ENCODE measurements at regions not wholly inside any gene's neighbourhood (a gene's known extent, or its start where the extent isn't known, plus 50 kb on each side); places are given as distances from the start of the nearest gene placed in this dataset.
"Not testable (repeated sequence)": the region's sequence is repeated elsewhere in the genome, so short reads cannot be mapped to it uniquely, and the experiment has no call there.

DNA sequence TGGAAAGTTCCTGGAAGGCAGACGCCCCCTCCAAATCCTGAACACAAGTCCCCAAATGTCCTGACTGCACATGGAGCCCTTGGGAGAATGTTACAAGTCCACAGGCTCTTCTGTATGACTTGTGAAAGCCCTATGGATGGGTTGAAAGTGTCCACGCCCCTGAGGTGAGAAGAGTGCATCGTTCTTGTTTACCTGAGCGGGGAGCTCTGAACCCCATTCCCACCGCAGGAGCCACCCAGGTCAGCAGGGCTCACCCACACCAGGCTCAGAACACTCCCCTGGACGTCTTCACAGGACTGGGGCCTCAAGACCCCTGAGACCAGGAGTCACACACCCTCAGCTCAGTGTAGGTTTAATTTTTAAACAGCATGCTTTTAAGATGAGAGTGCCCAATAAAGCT lies 84.2 kb upstream of the TMEM18 start:
- DNase-seq (ENCODE audit: low read depth in 2 of 2): no peak

DNA sequence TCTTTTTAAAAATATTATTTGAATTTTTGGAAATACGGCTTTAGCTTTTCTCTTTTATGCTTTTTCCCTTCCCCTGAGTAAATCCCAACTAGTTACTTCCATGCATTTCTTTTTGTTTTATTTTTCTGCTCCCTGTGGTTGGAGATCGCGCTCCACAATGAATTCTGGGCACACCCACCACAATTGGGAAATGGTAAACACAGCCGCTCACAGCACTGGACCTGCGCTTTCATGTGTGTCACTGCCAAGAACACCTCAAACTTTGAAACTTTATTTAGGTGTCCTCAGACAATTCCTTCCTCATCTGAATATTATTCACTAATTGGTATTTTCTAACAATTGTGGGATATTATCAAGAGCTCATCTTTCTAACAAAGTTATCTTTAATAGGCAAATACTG lies 82.8 kb upstream of the TMEM18 start:
- DNase-seq (ENCODE audit: low read depth in 2 of 2): no peak

DNA sequence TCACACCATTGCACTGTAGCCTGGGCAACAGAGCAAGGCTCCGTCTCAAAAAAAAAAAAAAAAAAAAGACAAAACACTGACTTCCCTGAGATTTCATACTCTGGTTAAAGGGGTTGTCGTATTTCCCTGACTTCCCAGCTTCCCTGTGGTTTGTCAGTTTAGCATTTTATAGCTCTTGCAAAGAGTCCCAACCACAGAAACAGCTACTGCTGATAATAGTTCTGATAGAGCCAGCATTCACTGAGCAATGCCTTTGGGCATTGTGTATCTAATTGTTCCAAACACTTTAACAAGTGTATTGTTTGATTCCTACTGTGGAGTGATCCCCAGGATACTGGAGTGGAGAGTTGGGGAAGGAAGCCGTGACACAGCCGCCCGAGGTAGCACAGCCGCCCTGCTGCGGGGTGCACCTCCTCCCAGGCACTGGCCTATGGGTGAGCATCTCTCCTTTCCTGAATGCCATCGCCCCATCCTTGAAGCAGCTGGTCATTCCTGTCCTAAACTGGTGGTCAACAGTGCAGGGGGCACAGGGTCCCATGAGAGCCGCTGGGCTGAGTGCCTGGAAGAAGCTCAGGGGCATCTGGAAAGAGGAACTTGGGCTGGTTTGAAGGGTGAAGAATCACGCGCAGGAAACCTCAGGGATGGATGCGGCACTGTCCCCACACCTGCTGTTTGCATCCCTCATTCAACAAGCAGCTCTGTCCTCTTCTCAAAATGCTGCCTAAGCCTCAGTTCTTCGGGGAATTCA lies 81.0 kb upstream of the TMEM18 start:
- no peak for DNase-seq (ENCODE audit: low read depth in 2 of 2)

DNA sequence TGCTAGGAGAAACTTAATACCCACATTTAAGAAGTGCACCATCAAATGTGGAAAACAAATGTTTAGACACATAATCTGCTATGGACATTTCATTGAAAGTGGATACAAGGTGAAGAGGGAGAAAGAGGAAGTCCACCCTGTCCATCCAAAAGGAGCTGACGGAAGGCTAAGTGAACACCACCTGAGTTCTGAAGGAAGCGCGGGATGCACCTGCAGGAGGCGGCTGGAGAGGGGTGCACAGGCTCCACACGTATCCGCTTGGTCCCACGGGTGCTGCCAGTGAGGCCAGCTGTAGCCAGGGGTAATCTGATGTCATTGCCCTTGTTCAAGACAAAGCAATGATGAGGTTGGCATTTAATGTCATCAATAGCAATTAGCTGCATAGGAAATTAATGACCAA lies 75.9 kb upstream of the TMEM18 start:
- DNase-seq (ENCODE audit: low read depth in 2 of 2): no peak

DNA sequence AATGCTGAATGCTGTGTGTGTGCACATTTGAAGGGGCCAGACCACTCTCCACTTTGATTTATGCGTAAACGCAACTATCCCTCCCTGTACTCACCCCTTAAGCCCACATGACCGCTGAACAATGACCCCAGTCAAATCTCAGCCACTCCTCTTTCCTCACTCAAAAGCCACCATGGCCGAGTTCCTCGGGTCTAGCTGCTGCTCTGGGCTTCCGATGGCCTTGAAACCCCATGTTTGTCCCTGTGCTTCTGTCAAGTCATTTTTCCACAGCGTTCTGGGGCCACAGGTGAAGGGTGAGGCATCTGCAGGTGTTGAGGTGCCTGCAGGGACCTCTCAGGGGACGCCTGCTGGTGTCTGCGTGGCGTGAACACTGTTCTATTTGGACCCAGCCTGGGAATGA lies 74.3 kb upstream of the TMEM18 start:
- DNase-seq (ENCODE audit: low read depth in 2 of 2): no peak

DNA sequence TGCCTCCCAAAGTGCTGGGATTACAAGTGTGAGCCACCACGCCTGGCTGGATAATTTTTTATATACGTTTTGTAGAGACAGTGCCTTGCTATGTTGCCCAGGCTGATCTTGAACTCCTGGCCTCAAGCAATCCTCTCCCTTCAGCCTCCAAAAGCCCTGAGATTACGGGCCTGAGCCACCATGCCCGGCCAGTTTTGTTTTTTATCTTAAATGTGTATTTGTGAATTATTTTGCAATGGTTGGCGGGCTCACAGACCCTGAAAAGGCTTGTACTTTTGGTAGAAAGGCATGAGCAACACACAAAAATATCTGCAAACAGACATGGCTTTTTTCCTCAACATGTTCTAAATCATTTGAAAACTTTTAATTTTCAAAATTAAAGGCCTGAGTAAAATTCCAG lies 73.4 kb upstream of the TMEM18 start:
- no peak for DNase-seq (ENCODE audit: low read depth in 2 of 2)

DNA sequence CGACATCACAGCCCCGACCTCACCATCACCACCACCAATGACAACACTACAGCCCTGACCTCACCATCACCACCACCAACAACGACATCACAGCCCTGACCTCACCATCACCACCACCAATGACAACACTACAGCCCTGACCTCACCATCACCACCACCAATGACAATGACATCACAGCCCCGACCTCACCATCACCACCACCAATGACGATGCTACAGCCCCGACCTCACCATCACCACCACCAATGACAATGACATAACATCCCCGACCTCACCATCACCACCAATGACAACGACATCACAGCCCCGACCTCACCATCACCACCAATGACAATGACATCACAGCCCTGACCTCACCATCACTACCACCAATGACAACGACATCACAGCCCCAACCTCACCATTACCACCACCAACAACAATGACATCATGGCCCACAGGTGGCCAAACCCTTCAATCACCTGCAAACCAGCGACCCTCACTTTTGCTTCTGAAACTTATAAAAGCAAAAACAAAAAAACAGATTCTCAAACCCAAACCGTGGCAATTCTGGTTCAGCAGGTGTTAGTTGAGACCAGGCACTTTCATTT lies 70.7 kb upstream of the TMEM18 start:
- DNase-seq (ENCODE audit: low read depth in 2 of 2): no peak

DNA sequence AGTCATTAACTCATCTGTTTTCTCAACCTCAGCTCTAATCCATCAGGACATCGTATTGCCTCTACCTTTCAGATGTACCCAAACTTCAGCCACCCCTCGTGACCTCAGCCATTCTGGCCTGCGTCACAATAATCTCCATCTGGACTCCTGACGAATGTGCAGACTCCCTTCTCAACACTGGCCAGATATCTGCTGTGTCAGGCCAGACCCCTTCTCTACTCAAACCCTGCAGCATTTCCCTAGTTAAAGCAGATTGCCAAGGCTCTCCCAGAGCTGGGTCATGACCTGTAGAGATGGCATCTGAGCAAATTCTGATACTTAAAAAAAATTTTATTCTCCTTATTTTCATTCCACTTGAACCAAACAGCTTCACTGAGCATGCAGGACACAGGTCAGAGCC lies 69.5 kb upstream of the TMEM18 start:
- DNase-seq (ENCODE audit: low read depth in 2 of 2): no peak

DNA sequence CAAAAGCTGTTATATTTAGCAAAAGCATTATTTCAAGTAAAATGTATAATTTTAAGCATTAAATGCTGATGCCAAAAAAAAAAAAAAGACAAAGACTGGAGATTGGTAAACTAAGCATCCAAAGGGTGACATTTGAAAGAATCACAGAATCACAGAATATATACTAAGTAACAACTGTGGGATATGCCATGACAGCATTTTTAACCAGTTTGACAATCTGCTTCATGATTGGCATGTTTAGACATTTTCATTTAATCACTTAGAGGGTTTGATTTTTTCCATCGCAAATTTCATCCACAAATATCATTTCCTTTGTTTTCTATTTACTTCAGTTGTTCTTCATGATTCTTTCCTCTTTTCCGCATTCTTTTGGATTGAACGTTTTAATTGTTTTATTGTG lies 66.9 kb upstream of the TMEM18 start:
- DNase-seq (ENCODE audit: low read depth in 2 of 2): no peak

DNA sequence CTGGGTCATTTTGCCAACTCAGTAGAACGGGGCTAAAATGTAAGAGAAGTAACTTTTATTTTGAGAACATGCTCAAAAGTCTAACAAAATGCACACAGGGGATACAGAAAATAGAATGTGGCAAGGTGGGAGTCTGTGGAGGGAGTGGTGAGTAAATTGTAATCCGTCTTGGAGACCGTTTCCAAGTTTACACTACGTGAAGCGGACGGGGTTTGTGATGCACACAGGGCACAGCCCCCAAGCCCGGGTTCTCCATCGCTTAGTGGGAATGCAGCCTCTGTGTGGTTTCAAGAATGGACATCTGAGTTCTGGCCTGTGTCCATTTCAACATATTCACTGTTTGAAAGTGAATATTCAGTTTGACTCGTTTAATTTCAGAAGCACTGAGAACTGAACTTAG lies 65.0 kb upstream of the TMEM18 start:
- DNase-seq (ENCODE audit: low read depth in 2 of 2): no peak

DNA sequence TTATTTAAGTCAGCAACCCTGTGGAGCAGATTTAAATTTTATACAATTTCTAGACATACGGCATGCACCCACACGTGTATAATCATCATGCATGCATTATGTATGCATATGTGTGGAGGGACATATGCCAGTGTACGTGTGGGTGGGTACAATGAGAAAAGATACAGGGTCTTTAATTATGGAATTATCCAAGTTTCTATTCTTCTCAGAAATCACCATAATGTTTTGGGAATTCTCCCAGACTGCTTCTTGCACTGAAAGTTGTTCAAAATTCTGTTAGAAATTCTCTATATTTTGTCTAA lies 63.9 kb upstream of the TMEM18 start:
- no peak for DNase-seq (ENCODE audit: low read depth in 2 of 2)

DNA sequence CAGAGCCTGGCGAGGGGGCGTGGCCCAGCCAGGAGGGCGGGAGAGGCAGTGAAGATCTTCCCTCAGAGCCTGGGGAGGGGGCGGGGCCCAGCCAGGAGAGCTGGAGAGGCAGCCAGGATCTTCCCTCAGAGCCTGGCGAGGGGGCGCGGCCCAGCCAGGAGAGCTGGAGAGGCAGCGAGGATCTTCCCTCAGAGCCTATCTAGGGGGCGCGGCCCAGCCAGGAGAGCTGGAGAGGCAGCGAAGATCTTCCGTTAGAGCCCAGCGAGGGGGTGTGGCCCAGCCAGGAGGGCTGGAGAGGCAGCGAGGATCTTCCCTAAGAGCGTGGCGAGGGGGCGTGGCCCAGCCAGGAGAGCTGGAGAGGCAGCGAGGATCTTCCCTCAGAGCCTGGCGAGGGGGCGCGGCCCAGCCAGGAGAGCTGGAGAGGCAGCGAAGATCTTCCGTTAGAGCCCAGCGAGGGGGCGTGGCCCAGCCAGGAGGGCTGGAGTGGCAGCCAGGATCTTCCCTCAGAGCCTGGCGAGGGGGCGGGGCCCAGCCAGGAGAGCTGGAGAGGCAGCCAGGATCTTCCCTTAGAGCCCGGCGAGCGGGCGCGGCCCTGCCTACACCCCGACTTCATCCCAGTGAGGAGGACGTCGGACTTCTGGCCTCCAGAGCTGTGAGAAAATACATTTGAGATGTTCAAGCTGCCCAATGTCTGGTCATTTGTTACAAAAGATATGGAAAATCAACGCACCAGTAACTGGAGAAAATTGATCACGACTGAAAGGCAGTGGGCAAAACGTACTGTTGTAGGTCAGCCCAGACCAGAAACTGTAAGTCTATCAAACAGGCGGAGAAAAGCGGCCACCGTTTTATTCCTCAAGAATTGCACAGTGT lies 63.4 kb upstream of the TMEM18 start:
- peak in 1 of 2 donors; percentile 5 for DNase-seq (ENCODE audit: low read depth in 2 of 2)

DNA sequence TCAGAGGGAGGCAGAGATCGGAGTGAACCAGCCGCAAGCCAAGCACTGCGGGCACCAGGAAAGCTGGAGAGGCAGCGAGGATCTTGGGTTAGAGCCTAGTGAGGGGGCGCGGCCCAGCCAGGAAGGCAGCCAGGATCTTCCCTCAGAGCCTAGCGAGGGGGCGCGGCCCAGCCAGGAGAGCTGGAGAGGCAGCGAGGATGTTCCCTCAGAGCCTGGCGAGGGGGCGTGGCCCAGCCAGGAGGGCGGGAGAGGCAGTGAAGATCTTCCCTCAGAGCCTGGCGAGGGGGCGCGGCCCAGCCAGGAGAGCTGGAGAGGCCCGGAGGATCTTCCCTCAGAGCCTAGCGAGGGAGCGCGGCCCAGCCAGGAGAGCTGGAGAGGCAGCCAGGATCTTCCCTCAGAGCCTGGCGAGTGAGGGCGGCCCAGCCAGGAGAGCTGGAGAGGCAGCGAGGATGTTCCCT lies 62.7 kb upstream of the TMEM18 start:
- DNase-seq (ENCODE audit: low read depth in 2 of 2): not testable (repeated sequence)

DNA sequence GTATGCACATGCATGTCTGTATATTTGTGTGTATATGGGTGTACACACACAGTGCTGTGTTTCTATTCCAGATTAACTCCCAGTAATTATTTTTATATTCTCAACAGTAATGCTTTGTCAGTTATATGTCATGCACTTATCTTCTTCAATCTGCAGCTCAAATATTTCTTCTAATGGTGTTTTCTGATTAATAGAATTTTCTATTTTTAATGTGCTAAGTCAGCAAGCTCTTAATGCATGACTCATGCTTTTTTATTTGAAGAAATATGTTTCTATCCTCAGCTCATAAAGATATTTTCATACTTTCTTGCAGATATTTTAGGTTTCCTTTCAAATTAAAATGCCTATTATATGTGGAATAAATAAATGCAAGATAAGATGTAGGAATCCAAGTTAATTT lies 59.7 kb upstream of the TMEM18 start:
- no peak for DNase-seq (ENCODE audit: low read depth in 2 of 2)

DNA sequence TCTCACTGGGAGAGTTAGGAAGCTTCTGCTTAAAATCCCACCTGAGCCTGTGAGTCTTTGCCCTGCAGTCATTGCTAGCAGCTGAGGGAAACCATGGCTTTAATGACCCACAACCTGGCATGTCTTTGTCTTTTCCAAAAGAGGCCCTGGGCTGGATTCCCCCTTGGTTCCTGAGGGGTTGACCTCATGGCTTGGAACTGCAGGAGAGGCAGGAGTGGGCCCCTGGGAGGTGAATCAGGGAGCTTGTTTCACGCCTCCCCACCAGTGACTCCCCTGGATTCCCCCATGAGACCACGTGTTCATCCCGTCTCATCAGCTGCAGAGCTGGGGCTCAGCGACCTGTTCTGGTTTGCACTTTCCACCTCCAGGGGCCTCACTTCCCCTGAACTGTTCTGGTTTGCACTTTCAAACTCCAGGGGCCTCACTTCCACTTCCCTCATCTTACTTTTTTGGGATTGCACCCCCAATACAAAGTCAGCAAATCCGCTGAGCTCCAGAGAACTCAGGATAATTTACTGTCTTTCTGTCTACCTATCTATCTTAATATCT lies 58.5 kb upstream of the TMEM18 start:
- DNase-seq (ENCODE audit: low read depth in 2 of 2): no peak

DNA sequence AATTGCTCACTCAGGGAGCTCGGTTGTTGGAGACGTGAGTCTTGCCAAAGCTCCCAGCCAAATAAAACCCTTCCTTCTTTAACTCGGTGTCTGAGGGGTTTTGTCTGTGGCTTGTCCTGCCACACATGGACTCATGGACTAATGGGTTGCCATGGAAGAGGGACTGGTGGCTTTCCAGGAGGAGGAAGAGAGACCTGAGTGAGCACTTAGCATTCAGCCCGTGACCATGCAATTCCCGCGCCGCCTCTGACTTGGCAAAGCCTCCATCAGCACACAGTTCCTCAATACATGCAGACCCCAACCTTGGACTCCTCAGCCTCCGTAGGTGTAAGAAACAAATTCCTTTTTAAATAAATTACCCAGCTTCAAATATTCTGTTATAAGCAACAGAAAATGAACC lies 57.3 kb upstream of the TMEM18 start:
- DNase-seq (ENCODE audit: low read depth in 2 of 2): no peak

DNA sequence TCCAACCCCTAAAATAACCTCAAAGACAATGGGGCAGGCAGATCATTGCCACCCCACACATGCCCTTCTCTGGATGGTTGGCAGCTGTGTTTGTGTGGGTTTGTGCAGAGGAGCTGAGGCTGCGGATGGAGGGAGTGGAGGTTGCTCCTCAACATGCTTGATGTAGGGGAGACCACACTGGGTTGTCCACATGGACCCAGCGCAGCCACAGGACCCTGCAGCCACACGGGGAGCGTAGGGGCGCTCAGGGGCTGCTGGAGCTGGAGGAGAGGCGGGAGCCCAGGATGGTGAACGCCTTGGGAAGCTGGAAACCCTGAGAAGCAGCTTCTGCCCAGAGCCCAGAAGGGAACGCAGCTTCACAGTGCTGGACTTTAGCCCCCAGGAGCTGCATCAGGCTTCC lies 56.3 kb upstream of the TMEM18 start:
- no peak for DNase-seq (ENCODE audit: low read depth in 2 of 2)

DNA sequence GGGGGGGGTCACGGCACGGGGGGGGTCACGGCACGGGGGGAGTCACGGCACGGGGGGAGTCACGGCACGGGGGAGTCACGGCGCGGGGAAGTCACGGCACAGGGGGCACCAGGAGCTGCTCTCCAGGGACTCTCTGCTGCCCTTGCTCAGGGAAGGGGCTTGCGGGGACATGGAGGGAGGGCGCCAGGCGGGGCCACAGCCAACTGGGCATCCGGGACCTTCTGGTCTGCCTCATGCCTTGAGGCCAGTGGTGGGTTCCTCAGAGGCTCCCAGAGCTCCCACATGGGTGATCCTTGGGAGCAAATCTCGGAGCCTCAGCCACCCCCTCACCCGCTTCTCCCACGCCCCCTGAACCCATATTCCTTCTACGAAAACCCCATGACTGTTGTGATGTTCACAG lies 55.8 kb upstream of the TMEM18 start:
- no peak for DNase-seq (ENCODE audit: low read depth in 2 of 2)

DNA sequence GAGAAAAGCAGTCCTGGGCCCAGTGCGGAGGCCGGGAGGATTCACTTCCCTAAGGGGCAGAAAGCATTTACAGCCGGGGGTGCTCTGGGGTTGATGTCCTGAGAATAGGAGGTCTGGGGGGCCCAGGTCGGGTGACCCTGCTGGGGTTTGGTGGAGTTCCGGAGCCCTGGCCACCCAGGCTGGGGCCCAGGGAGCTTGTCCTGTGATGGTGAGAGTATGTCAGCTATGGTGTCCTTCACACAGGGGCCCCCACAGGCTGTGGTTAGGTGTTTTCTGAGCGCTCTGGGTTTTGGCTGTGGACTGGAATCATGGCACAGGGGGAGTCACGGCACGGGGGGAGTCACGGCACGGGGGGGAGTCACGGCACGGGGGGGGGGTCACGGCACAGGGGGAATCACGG lies 54.5 kb upstream of the TMEM18 start:
- no peak for DNase-seq (ENCODE audit: low read depth in 2 of 2)

DNA sequence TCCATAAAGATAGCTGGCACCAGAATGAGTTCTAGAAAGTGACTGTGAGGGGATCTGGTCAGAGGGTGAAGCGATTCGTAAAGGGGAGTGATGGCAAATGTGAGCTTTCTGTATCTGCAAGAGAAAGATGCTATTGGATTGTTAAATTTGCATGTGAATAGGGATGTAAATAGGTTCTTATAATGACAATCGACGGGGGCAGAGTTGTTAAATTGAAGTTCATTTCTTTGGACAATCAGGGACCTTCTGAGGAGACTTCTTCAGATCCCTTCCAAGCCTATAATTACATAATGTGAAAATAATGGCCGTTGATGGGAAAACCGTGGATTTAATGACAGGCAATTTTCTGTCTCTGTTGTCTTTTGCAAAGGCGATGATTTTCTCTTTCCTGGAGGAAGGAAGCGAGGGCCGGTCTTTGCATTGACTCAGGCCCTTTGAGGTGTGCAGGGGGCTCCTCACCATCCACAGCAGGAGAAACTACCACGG lies 52.2 kb upstream of the TMEM18 start:
- DNase-seq (ENCODE audit: low read depth in 2 of 2): no peak

DNA sequence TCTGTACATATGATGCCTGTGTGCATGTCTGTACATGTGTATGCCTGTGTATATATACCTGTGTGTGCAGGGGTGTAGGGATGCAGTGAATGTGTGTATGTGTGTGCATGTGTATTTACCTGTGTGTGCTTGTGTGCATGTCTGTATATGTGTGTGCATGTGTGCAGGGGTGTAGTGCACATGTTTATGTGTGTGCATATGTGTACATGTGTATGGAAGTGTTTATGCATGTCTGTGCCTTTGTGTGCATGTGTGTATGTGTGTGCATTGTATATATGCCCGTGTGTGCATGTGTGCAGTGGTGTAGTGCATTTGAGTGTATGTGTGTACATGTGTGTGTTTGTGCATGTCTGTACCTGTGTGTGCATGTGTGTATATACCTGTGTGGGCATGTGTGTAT lies 51.0 kb upstream of the TMEM18 start:
- no peak for DNase-seq (ENCODE audit: low read depth in 2 of 2)

DNA sequence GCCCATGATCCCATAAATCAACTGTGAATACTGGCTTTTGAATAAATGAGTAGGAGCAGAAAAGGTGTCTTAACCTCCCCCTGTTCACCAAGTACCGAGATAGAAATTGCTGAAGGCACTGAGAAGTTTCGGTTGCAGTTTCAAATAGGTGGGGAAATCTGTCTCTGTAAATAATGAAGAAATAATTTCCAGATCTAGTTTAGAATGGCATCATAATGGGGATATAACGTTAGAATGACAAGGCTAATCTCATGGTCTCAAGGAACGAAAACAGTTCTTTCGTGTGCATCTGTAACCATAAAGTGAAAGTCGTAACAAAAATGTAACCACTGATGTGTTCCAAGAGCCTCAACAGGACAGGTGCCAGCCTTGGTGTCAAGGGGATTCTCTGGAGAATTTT lies 49.9 kb upstream of the TMEM18 start:
- DNase-seq (ENCODE audit: low read depth in 2 of 2): no peak
